KBM-7 (cell line): ENCODE measurements at regions not wholly inside any gene's neighbourhood (a gene's known extent, or its start where the extent isn't known, plus 50 kb on each side); places are given as distances from the start of the nearest gene placed in this dataset.
"Not testable (repeated sequence)": the region's sequence is repeated elsewhere in the genome, so short reads cannot be mapped to it uniquely, and the experiment has no call there.

Experiments used
- DNase-seq: peaks from one replicate; pipeline ENCODE4 v3.0.0-alpha.2; 2015
- in situ Hi-C: fragments of 300-500 bp; cut with MboI; formaldehyde crosslinking; loops from 2 replicates; pipeline ENCODE4 v1.14.3; 2020; ENCODE audit warnings: low sequenced_read_pairs, low pct_unique_long_range_greater_than_20kb, mixed read lengths

- in situ Hi-C loops, DNase-seq: not testable (repeated sequence)
These were observed 163.0 kb downstream of the TBC1D2B start for GRCh38 chr15:77914531-77914930.

- peak; percentile 96 for DNase-seq
- in situ Hi-C loops, result not testable (repeated sequence)
These were observed 167.2 kb downstream of the TBC1D2B start for GRCh38 chr15:77910030-77910911.

GRCh38 chr15:77909182-77909940 lies 168.2 kb downstream of the TBC1D2B start:
- DNase-seq, result no peak
- in situ Hi-C loops, result no loop called here

GRCh38 chr15:77908752-77909111 lies 168.8 kb downstream of the TBC1D2B start:
- in situ Hi-C loops, DNase-seq: not testable (repeated sequence)

GRCh38 chr15:77907824-77908751 lies 169.4 kb downstream of the TBC1D2B start:
- in situ Hi-C loops, result no loop called here
- peak; percentile 94 for DNase-seq

GRCh38 chr15:77906062-77906990 lies 171.2 kb downstream of the TBC1D2B start:
- in situ Hi-C loops, DNase-seq: not testable (repeated sequence)

GRCh38 chr15:77905301-77905920 lies 172.1 kb downstream of the TBC1D2B start:
- in situ Hi-C loops, result no loop called here
- no peak for DNase-seq

GRCh38 chr15:77904901-77905300 lies 172.6 kb downstream of the TBC1D2B start:
- in situ Hi-C loops, result no loop called here
- DNase-seq, result no peak

GRCh38 chr15:77904436-77904821 lies 173.1 kb downstream of the TBC1D2B start:
- no peak for DNase-seq
- in situ Hi-C loops, result no loop called here

- not testable (repeated sequence) for DNase-seq
These were observed 173.6 kb downstream of the TBC1D2B start for GRCh38 chr15:77903761-77904435.

GRCh38 chr15:77902921-77903760 lies 174.4 kb downstream of the TBC1D2B start:
- peak; percentile 46 for DNase-seq
- in situ Hi-C loops, result not testable (repeated sequence)

More at GRCh38 chr15:77903761-77904435, 173.6 kb downstream of the TBC1D2B start:
- in situ Hi-C loops, result not testable (repeated sequence)

GRCh38 chr15:77901921-77902750 lies 175.4 kb downstream of the TBC1D2B start:
- no peak for DNase-seq
- in situ Hi-C loops, result no loop called here

GRCh38 chr15:77901251-77901881 lies 176.1 kb downstream of the TBC1D2B start:
- in situ Hi-C loops, result no loop called here
- DNase-seq, result no peak

GRCh38 chr15:77900331-77900963 lies 177.1 kb downstream of the TBC1D2B start:
- DNase-seq, result peak; percentile 74
- in situ Hi-C loops, result not testable (repeated sequence)

GRCh38 chr15:77899776-77900175 lies 177.7 kb downstream of the TBC1D2B start:
- DNase-seq, in situ Hi-C loops: not testable (repeated sequence)
